Fibroblast of lung (primary cell): ENCODE measurements at regions not wholly inside any gene's neighbourhood (a gene's known extent, or its start where the extent isn't known, plus 50 kb on each side); places are given as distances from the start of the nearest gene placed in this dataset.

Source experiments
- DNase-seq, 2 donors: peaks; one replicate each; pipeline versions ENCODE4 v3.0.0 to v3.0.0-alpha.2; 2010; ENCODE audit warnings: low read depth in 2 of 2
- H2AFZ ChIP-seq: 2 replicates; pipeline ENCODE4 v1.5.1; 2012; ENCODE audit warnings: low read length, control low read depth, inconsistent platforms
- H3K27ac ChIP-seq: 2 replicates; pipeline ENCODE4 v1.5.1; 2011; ENCODE audit warnings: low read length, control low read depth; ENCODE audit not compliant: insufficient read depth
- H3K27me3 ChIP-seq: 2 replicates; pipeline ENCODE4 v1.5.1; 2011; ENCODE audit warnings: mild to moderate bottlenecking, low read length; ENCODE audit not compliant: control insufficient read depth, insufficient read depth
- H3K36me3 ChIP-seq: 2 replicates; pipeline ENCODE4 v1.5.1; 2011; ENCODE audit warnings: low read length; ENCODE audit not compliant: control insufficient read depth, insufficient read depth
- H3K4me1 ChIP-seq: 2 replicates; pipeline ENCODE4 v1.5.1; 2011; ENCODE audit warnings: low read length; ENCODE audit not compliant: control insufficient read depth, insufficient read depth; ENCODE audit errors: extremely low read depth
- H3K4me2 ChIP-seq: 2 replicates; pipeline ENCODE4 v1.5.1; 2011; ENCODE audit warnings: low read length, control low read depth; ENCODE audit not compliant: insufficient read depth; ENCODE audit errors: extremely low read depth
- H3K4me3 ChIP-seq, 4 experiments: fragments of 200-600 bp in 1 of 4; sonication (generic) in 1 of 4; replicated peaks in 1 of 4; 2 replicates each; pipeline ENCODE4 v1.5.1; 2011 to 2016; ENCODE audit warnings: low read length in 4 of 4, low read depth in 3 of 4, mild to moderate bottlenecking in 3 of 4, control low read depth in 2 of 4, inconsistent platforms in 1 of 4, mixed read lengths in 1 of 4; ENCODE audit not compliant: insufficient read depth in 1 of 4; ENCODE audit errors: control extremely low read depth in 1 of 4
- H3K79me2 ChIP-seq: 2 replicates; pipeline ENCODE4 v1.5.1; 2012; ENCODE audit warnings: mild to moderate bottlenecking, low read length, inconsistent platforms; ENCODE audit not compliant: control insufficient read depth, insufficient read depth
- H3K9ac ChIP-seq: 2 replicates; pipeline ENCODE4 v1.5.1; 2011; ENCODE audit warnings: mild to moderate bottlenecking, low read length, control low read depth; ENCODE audit not compliant: insufficient read depth
- H3K9me3 ChIP-seq: 2 replicates; pipeline ENCODE4 v1.5.1; 2012; ENCODE audit warnings: low read depth, low read length; ENCODE audit not compliant: control insufficient read depth, insufficient read depth
- H4K20me1 ChIP-seq: 2 replicates; pipeline ENCODE4 v1.5.1; 2011; ENCODE audit warnings: low read length; ENCODE audit not compliant: control insufficient read depth, insufficient read depth; ENCODE audit errors: extremely low read depth
- CTCF ChIP-seq, 2 donors: IDR thresholded peaks in 1 of 2; conservative IDR thresholded peaks in 1 of 2; 1 replicate in 1 of 2; 2 replicates in 1 of 2; pipeline ENCODE4 v1.5.1; 2011 to 2012; ENCODE audit warnings: low read length in 2 of 2, control low read depth in 1 of 2, inconsistent platforms in 1 of 2, low read depth in 1 of 2, mild to moderate bottlenecking in 1 of 2
- EZH2 ChIP-seq: IDR thresholded peaks from 2 replicates; pipeline ENCODE4 v1.5.1; 2012; ENCODE audit warnings: low read length, control low read depth, mild to moderate bottlenecking; ENCODE audit errors: missing control alignments

- H2AFZ ChIP-seq: no peak overlapping the region
- no peak for TF ChIP-seq EZH2
- TF ChIP-seq CTCF (conservative IDR thresholded peaks at IDR 0.05 in 1 of 2, IDR thresholded peaks at IDR 0.05 in 1 of 2; ENCODE audit: low read depth in 1 of 2, low read length in 2 of 2): no peak
- DNase-seq: no peak
- H3K4me1 ChIP-seq: no peaks in the 10 kb centered on the region
- H4K20me1 ChIP-seq: no peaks in the 10 kb centered on the region
- H3K27ac ChIP-seq: no peak overlapping the region
- no peaks in the 10 kb centered on the region for H3K36me3 ChIP-seq
- no peaks in the 10 kb centered on the region for H3K79me2 ChIP-seq
- no peaks in the 10 kb centered on the region for H3K9me3 ChIP-seq
- no peak overlapping the region for H3K9ac ChIP-seq
- no peak overlapping the region for H3K4me2 ChIP-seq
- H3K27me3 ChIP-seq: no peaks in the 10 kb centered on the region
- no peak overlapping the region for H3K4me3 ChIP-seq
Observed at GRCh38 chr4:111671756-111672155, 473.5 kb upstream of the FAM241A start.

- Histone ChIP-seq H3K79me2 (no peaks in the 10 kb centered on the region), H3K4me3 (no peak overlapping the region), H3K36me3 (no peaks in the 10 kb centered on the region), H3K4me1 (no peaks in the 10 kb centered on the region), H2AFZ (no peak overlapping the region), H3K27me3 (no peaks in the 10 kb centered on the region), H4K20me1 (no peaks in the 10 kb centered on the region), H3K27ac (no peak overlapping the region), H3K9me3 (no peaks in the 10 kb centered on the region), H3K9ac (no peak overlapping the region), H3K4me2 (no peak overlapping the region)
- no peak for DNase-seq
- TF ChIP-seq CTCF (conservative IDR thresholded peaks at IDR 0.05 in 1 of 2, IDR thresholded peaks at IDR 0.05 in 1 of 2; ENCODE audit: low read depth in 1 of 2, low read length in 2 of 2): no peak
- no peak for TF ChIP-seq EZH2
Observed at GRCh38 chr4:111675746-111676145, 469.5 kb upstream of the FAM241A start.

- Histone ChIP-seq H3K4me2 (no peak overlapping the region), H2AFZ (no peak overlapping the region), H3K79me2 (no peaks in the 10 kb centered on the region)
Observed at GRCh38 chr4:111676533-111676932, 468.7 kb upstream of the FAM241A start.

More at GRCh38 chr4:111676533-111676932, 468.7 kb upstream of the FAM241A start:
- Histone ChIP-seq H3K27me3 (no peaks in the 10 kb centered on the region), H3K36me3 (no peaks in the 10 kb centered on the region), H3K9me3 (no peaks in the 10 kb centered on the region), H4K20me1 (no peaks in the 10 kb centered on the region), H3K9ac (no peak overlapping the region), H3K27ac (no peak overlapping the region), H3K4me1 (no peaks in the 10 kb centered on the region), H3K4me3 (no peak overlapping the region)
- DNase-seq: no peak
- no peak for TF ChIP-seq EZH2
- no peak for TF ChIP-seq CTCF (conservative IDR thresholded peaks at IDR 0.05 in 1 of 2, IDR thresholded peaks at IDR 0.05 in 1 of 2; ENCODE audit: low read depth in 1 of 2, low read length in 2 of 2)
